Liver (tissue), 8 donors: ENCODE measurements at regions not wholly inside any gene's neighbourhood (a gene's known extent, or its start where the extent isn't known, plus 50 kb on each side); places are given as distances from the start of the nearest gene placed in this dataset.

Source experiments
- DNase-seq: peaks from one replicate; pipeline ENCODE4 v3.0.0-alpha.2; 2017; ENCODE audit warnings: low spot score
- H3K27ac ChIP-seq, 2 donors: one replicate each; pipeline ENCODE4 v1.7.0; 2013; ENCODE audit warnings: inconsistent platforms in 2 of 2, low read length in 2 of 2, control low read depth in 1 of 2, low read depth in 1 of 2, mild to moderate bottlenecking in 1 of 2
- H3K27me3 ChIP-seq, 4 donors: one replicate each; pipeline versions ENCODE4 v1.6.1 to v1.7.0; 2013; ENCODE audit warnings: low read length in 3 of 4, inconsistent platforms in 1 of 4, mild to moderate bottlenecking in 1 of 4, moderate library complexity in 1 of 4; ENCODE audit not compliant: control insufficient read depth in 4 of 4, insufficient read depth in 4 of 4
- H3K36me3 ChIP-seq, 4 donors: one replicate each; pipeline versions ENCODE4 v1.6.1 to v1.7.0; 2013; ENCODE audit warnings: low read length in 3 of 4, mild to moderate bottlenecking in 3 of 4, low read depth in 1 of 4, moderate library complexity in 1 of 4; ENCODE audit not compliant: control insufficient read depth in 4 of 4, insufficient read depth in 3 of 4
- H3K4me1 ChIP-seq, 4 donors: one replicate each; pipeline versions ENCODE4 v1.6.1 to v1.7.0; 2013; ENCODE audit warnings: low read length in 3 of 4, mild to moderate bottlenecking in 3 of 4, moderate library complexity in 1 of 4; ENCODE audit not compliant: control insufficient read depth in 4 of 4, insufficient read depth in 4 of 4
- H3K4me3 ChIP-seq, 3 donors: one replicate each; pipeline versions ENCODE4 v1.6.1 to v1.7.0; 2013; ENCODE audit warnings: low read length in 3 of 3, control low read depth in 1 of 3, low read depth in 1 of 3, mild to moderate bottlenecking in 1 of 3
- H3K9ac ChIP-seq, 2 donors: one replicate each; pipeline ENCODE4 v1.7.0; 2013; ENCODE audit warnings: low read length in 2 of 2, mild to moderate bottlenecking in 2 of 2, moderate library complexity in 2 of 2, control low read depth in 1 of 2, low read depth in 1 of 2
- H3K9me3 ChIP-seq, 4 donors: one replicate each; pipeline versions ENCODE4 v1.6.1 to v1.7.0; 2013; ENCODE audit warnings: low read length in 3 of 4; ENCODE audit not compliant: control insufficient read depth in 4 of 4
- EGR1 ChIP-seq, 2 donors: IDR thresholded peaks; 2 replicates each; pipeline ENCODE4 v1.6.1; 2016 to 2018; ENCODE audit warnings: antibody characterized with exemption in 2 of 2, low read depth in 2 of 2
- FOXA1 ChIP-seq: IDR thresholded peaks from 2 replicates; pipeline ENCODE4 v1.6.1; 2016; ENCODE audit warnings: antibody characterized with exemption
- FOXA2 ChIP-seq: IDR thresholded peaks from 2 replicates; pipeline ENCODE4 v1.6.1; 2016; ENCODE audit warnings: antibody characterized with exemption
- GABPA ChIP-seq, 2 donors: IDR thresholded peaks in 1 of 2; conservative IDR thresholded peaks in 1 of 2; 2 replicates each; pipeline ENCODE4 v1.6.1; 2016; ENCODE audit warnings: antibody characterized with exemption in 2 of 2, mild to moderate bottlenecking in 1 of 2, moderate library complexity in 1 of 2
- HNF4A ChIP-seq, 2 donors: conservative IDR thresholded peaks; 2 replicates each; pipeline ENCODE4 v1.6.1; 2016; ENCODE audit warnings: antibody characterized with exemption in 2 of 2, mild to moderate bottlenecking in 2 of 2
- HNF4G ChIP-seq: IDR thresholded peaks from 2 replicates; pipeline ENCODE4 v1.6.1; 2016; ENCODE audit warnings: antibody characterized with exemption
- JUND ChIP-seq, 2 donors: IDR thresholded peaks; 2 replicates each; pipeline ENCODE4 v1.6.1; 2016; ENCODE audit warnings: antibody characterized with exemption in 2 of 2
- NR2F2 ChIP-seq: IDR thresholded peaks from 2 replicates; pipeline ENCODE4 v1.6.1; 2016; ENCODE audit warnings: antibody characterized with exemption
- RAD21 ChIP-seq, 2 donors: IDR thresholded peaks; 2 replicates each; pipeline ENCODE4 v1.6.1; 2016; ENCODE audit warnings: antibody characterized with exemption in 2 of 2, mild to moderate bottlenecking in 2 of 2
- RXRA ChIP-seq, 2 donors: IDR thresholded peaks; 2 replicates each; pipeline ENCODE4 v1.6.1; 2017 to 2018; ENCODE audit warnings: antibody characterized with exemption in 2 of 2, mild to moderate bottlenecking in 1 of 2
- SP1 ChIP-seq: IDR thresholded peaks from 2 replicates; pipeline ENCODE4 v1.6.1; 2018; ENCODE audit warnings: antibody characterized with exemption, mild to moderate bottlenecking
- YY1 ChIP-seq: IDR thresholded peaks from 2 replicates; pipeline ENCODE4 v1.6.1; 2016; ENCODE audit warnings: antibody characterized with exemption, mild to moderate bottlenecking
- WGBS: extraction: QIAGEN DNeasy Blood & Tissue Kit; methylation state at CpG from one replicate; pipeline ENCODE4 v1.1.7; 2013; 5-methylcytosine and 5-hydroxymethylcytosine counted together
- TF ChIP-seq, protein P1 (sequence below): fragments of 150-350 bp; IDR thresholded peaks from 2 replicates; pipeline ENCODE4 v1.5.1; 2017; ENCODE audit warnings: improper control_type of control experiment, low read depth, low read length; ENCODE audit not compliant: missing input control
- TF ChIP-seq, protein P2 (sequence below): IDR thresholded peaks from 2 replicates; pipeline ENCODE4 v1.6.1; 2016; ENCODE audit warnings: antibody characterized with exemption
- TF ChIP-seq, protein P3 (sequence below): IDR thresholded peaks from 2 replicates; pipeline ENCODE4 v1.6.1; 2016; ENCODE audit warnings: antibody characterized with exemption, mild to moderate bottlenecking
- TF ChIP-seq, protein P4 (sequence below): IDR thresholded peaks from 2 replicates; pipeline ENCODE4 v1.6.1; 2016; ENCODE audit warnings: antibody characterized with exemption
- TF ChIP-seq, protein P5 (sequence below): IDR thresholded peaks from 2 replicates; pipeline ENCODE4 v1.6.1; 2016; ENCODE audit warnings: antibody characterized with exemption
- donor health status: healthy.
- donor health status: healthy.
- donor health status: healthy.
- donor health status: healthy.
- donor health status: healthy.

DNA sequence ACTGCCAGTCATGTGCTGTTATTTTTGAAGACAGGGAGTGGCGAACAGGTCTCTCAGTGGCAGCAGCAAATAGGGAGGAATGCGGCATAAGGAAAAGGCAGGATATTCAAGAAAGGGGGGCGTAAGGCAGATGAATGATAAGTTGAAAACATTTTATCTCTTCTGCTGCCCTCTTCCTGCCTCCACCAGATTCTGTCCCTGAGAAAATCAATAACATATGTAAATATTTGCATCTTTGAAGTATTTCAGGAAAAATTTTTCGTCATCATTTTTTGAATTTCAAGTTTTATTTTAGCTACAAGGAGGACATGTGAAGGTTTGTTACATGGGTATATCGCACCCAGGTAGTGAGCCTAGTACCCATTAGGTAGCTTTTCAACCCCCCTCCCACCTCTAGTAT, 616.7 kb downstream of the MCTP2 start:
- DNase-seq = no peak
- WGBS = 70% methylated on average over 5 of the region's 5 CpGs
- Histone ChIP-seq H3K27ac (no peak overlapping the region), H3K4me1 (peaks cover 0 to 5% (median 2%) of the 10 kb centered on the region in 4 donors), H3K9ac (no peak overlapping the region), H3K4me3 (no peak overlapping the region), H3K9me3 (peaks cover 0 to 3% (median 0%) of the 10 kb centered on the region in 4 donors), H3K27me3 (peaks cover 0 to 5% (median 0%) of the 10 kb centered on the region in 4 donors), H3K36me3 (no peaks in the 10 kb centered on the region)
- no peak for TF ChIP-seq FOXA2
- TF ChIP-seq RAD21 (IDR thresholded peaks at IDR 0.05) = no peak
- TF ChIP-seq, protein P1, sequence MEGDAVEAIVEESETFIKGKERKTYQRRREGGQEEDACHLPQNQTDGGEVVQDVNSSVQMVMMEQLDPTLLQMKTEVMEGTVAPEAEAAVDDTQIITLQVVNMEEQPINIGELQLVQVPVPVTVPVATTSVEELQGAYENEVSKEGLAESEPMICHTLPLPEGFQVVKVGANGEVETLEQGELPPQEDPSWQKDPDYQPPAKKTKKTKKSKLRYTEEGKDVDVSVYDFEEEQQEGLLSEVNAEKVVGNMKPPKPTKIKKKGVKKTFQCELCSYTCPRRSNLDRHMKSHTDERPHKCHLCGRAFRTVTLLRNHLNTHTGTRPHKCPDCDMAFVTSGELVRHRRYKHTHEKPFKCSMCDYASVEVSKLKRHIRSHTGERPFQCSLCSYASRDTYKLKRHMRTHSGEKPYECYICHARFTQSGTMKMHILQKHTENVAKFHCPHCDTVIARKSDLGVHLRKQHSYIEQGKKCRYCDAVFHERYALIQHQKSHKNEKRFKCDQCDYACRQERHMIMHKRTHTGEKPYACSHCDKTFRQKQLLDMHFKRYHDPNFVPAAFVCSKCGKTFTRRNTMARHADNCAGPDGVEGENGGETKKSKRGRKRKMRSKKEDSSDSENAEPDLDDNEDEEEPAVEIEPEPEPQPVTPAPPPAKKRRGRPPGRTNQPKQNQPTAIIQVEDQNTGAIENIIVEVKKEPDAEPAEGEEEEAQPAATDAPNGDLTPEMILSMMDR = no peak
- TF ChIP-seq GABPA (IDR thresholded peaks at IDR 0.05 in 1 of 2, conservative IDR thresholded peaks at IDR 0.05 in 1 of 2) = no peak
- TF ChIP-seq RXRA (IDR thresholded peaks at IDR 0.05) = no peak
- TF ChIP-seq, protein P2, sequence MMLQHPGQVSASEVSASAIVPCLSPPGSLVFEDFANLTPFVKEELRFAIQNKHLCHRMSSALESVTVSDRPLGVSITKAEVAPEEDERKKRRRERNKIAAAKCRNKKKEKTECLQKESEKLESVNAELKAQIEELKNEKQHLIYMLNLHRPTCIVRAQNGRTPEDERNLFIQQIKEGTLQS = no peak
- TF ChIP-seq HNF4A (conservative IDR thresholded peaks at IDR 0.05) = no peak
- no peak for TF ChIP-seq JUND (IDR thresholded peaks at IDR 0.05)
- no peak for TF ChIP-seq YY1
- TF ChIP-seq FOXA1 = no peak
- TF ChIP-seq NR2F2 = no peak
- TF ChIP-seq, protein P3, sequence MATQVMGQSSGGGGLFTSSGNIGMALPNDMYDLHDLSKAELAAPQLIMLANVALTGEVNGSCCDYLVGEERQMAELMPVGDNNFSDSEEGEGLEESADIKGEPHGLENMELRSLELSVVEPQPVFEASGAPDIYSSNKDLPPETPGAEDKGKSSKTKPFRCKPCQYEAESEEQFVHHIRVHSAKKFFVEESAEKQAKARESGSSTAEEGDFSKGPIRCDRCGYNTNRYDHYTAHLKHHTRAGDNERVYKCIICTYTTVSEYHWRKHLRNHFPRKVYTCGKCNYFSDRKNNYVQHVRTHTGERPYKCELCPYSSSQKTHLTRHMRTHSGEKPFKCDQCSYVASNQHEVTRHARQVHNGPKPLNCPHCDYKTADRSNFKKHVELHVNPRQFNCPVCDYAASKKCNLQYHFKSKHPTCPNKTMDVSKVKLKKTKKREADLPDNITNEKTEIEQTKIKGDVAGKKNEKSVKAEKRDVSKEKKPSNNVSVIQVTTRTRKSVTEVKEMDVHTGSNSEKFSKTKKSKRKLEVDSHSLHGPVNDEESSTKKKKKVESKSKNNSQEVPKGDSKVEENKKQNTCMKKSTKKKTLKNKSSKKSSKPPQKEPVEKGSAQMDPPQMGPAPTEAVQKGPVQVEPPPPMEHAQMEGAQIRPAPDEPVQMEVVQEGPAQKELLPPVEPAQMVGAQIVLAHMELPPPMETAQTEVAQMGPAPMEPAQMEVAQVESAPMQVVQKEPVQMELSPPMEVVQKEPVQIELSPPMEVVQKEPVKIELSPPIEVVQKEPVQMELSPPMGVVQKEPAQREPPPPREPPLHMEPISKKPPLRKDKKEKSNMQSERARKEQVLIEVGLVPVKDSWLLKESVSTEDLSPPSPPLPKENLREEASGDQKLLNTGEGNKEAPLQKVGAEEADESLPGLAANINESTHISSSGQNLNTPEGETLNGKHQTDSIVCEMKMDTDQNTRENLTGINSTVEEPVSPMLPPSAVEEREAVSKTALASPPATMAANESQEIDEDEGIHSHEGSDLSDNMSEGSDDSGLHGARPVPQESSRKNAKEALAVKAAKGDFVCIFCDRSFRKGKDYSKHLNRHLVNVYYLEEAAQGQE = no peak
- no peak for TF ChIP-seq HNF4G
- no peak for TF ChIP-seq EGR1 (IDR thresholded peaks at IDR 0.05; ENCODE audit: low read depth in 2 of 2)
- TF ChIP-seq SP1 = no peak
- TF ChIP-seq, protein P4, sequence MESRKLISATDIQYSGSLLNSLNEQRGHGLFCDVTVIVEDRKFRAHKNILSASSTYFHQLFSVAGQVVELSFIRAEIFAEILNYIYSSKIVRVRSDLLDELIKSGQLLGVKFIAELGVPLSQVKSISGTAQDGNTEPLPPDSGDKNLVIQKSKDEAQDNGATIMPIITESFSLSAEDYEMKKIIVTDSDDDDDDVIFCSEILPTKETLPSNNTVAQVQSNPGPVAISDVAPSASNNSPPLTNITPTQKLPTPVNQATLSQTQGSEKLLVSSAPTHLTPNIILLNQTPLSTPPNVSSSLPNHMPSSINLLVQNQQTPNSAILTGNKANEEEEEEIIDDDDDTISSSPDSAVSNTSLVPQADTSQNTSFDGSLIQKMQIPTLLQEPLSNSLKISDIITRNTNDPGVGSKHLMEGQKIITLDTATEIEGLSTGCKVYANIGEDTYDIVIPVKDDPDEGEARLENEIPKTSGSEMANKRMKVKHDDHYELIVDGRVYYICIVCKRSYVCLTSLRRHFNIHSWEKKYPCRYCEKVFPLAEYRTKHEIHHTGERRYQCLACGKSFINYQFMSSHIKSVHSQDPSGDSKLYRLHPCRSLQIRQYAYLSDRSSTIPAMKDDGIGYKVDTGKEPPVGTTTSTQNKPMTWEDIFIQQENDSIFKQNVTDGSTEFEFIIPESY = no peak

DNA sequence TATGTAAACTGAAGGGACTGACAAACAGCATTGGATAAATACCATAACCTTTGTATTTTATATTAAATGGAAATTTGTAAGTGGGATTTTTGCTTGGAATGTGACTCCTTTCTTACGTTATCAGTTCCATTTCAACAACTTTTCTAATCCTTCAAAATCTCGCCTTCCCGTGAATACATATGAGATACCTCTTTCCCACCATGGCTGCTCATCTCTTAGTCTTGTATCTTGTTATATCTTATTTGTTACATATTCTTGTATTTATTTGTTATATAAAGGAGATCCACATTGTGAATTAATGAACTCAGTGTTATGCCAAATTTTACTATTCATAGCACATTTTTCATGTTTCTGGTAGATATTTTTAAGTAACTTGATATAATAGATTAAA, 623.7 kb downstream of the MCTP2 start:
- Histone ChIP-seq H3K4me1 (no peaks in the 10 kb centered on the region), H3K36me3 (no peaks in the 10 kb centered on the region), H3K4me3 (no peak overlapping the region), H3K27ac (no peak overlapping the region), H3K9ac (no peak overlapping the region), H3K9me3 (peaks cover 0 to 3% (median under 1%) of the 10 kb centered on the region in 4 donors), H3K27me3 (no peaks in the 10 kb centered on the region)
- DNase-seq = no peak
- 94% methylated on average over 3 of the region's 3 CpGs for WGBS
- no peak for TF ChIP-seq JUND (IDR thresholded peaks at IDR 0.05)
- TF ChIP-seq, protein P1 = no peak
- TF ChIP-seq, protein P5, sequence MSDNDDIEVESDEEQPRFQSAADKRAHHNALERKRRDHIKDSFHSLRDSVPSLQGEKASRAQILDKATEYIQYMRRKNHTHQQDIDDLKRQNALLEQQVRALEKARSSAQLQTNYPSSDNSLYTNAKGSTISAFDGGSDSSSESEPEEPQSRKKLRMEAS = no peak
